Neural cell (in vitro differentiated cells): ENCODE measurements at regions not wholly inside any gene's neighbourhood (a gene's known extent, or its start where the extent isn't known, plus 50 kb on each side); places are given as distances from the start of the nearest gene placed in this dataset.

ENCODE experiments used
- H2AFZ ChIP-seq: fragments of 200-600, 300-800 bp; sonication (generic), shearing (Covaris generic); 2 replicates; pipeline ENCODE4 v1.6.0; 2014; ENCODE audit warnings: low read depth, mild to moderate bottlenecking, antibody characterized with exemption, low read length, moderate library complexity
- H3F3A ChIP-seq: fragments of 200-600 bp; shearing (Covaris generic); 2 replicates; pipeline ENCODE4 v1.6.1; 2016; ENCODE audit warnings: mild to moderate bottlenecking, moderate library complexity, mixed read lengths, antibody characterized with exemption, low read length; ENCODE audit not compliant: insufficient read depth, poor library complexity, severe bottlenecking
- H3K27ac ChIP-seq: fragments of 200-600, 300-800 bp; sonication (generic), shearing (Covaris generic); 2 replicates; pipeline ENCODE4 v1.5.1; 2014; ENCODE audit warnings: mild to moderate bottlenecking, low read length, moderate library complexity
- H3K27me3 ChIP-seq: fragments of 300-800, 200-600 bp; sonication (generic), shearing (Covaris generic); 2 replicates; pipeline ENCODE4 v1.6.0; 2014; ENCODE audit warnings: mild to moderate bottlenecking, low read depth, low read length, moderate library complexity; ENCODE audit not compliant: insufficient read depth
- H3K36me3 ChIP-seq: fragments of 300-800, 200-600 bp; sonication (generic), shearing (Covaris generic); 2 replicates; pipeline ENCODE4 v1.5.1; 2014; ENCODE audit warnings: mild to moderate bottlenecking, antibody characterized with exemption, low read length, moderate library complexity; ENCODE audit not compliant: insufficient read depth
- H3K4me2 ChIP-seq: fragments of 300-800, 200-600 bp; sonication (generic), shearing (Covaris generic); 2 replicates; pipeline ENCODE4 v1.6.0; 2014; ENCODE audit warnings: mild to moderate bottlenecking, low read length
- H3K4me3 ChIP-seq: fragments of 300-800, 200-600 bp; sonication (generic), shearing (Covaris generic); 2 replicates; pipeline ENCODE4 v1.5.1; 2014; ENCODE audit warnings: mild to moderate bottlenecking, low read length, moderate library complexity
- H3K79me2 ChIP-seq: fragments of 200-600 bp; shearing (Covaris generic); replicated peaks from 2 replicates; pipeline ENCODE4 v1.6.0; 2014; ENCODE audit warnings: mild to moderate bottlenecking, low read length, moderate library complexity; ENCODE audit not compliant: insufficient read depth
- H3K9ac ChIP-seq: fragments of 300-800, 200-600 bp; sonication (generic), shearing (Covaris generic); 2 replicates; pipeline ENCODE4 v1.6.1; 2016; ENCODE audit warnings: mild to moderate bottlenecking, low read length, mixed read lengths
- H3K9me2 ChIP-seq: fragments of 200-600 bp; shearing (Covaris generic); 2 replicates; pipeline ENCODE4 v1.6.1; 2016; ENCODE audit warnings: mild to moderate bottlenecking, low read length, mixed read lengths; ENCODE audit not compliant: insufficient read depth
- H3K9me3 ChIP-seq: fragments of 200-600, 300-800 bp; sonication (generic), shearing (Covaris generic); 2 replicates; pipeline ENCODE4 v1.6.1; 2016; ENCODE audit warnings: mild to moderate bottlenecking, mixed run types, low read length, moderate library complexity, mixed read lengths
- H4K20me1 ChIP-seq: fragments of 200-600 bp; shearing (Covaris generic); 2 replicates; pipeline ENCODE4 v1.6.1; 2016; ENCODE audit warnings: mild to moderate bottlenecking, mixed run types; ENCODE audit not compliant: insufficient read depth
- CTCF ChIP-seq: fragments of 450-650 bp; IDR thresholded peaks from 2 replicates; pipeline ENCODE4 v1.5.1; 2014; ENCODE audit warnings: antibody characterized with exemption, mild to moderate bottlenecking, moderate library complexity; ENCODE audit not compliant: poor library complexity, severe bottlenecking
- EP300 ChIP-seq: fragments of 450-650 bp; conservative IDR thresholded peaks from 2 replicates; pipeline ENCODE4 v1.6.1; 2014; ENCODE audit warnings: antibody characterized with exemption, mild to moderate bottlenecking, moderate library complexity; ENCODE audit not compliant: poor library complexity, severe bottlenecking
- EZH2 ChIP-seq: fragments of 200-600, 300-800 bp; shearing (Covaris generic), sonication (generic); IDR thresholded peaks from 2 replicates; pipeline ENCODE4 v1.6.1; 2014; ENCODE audit warnings: antibody characterized with exemption, low read length, borderline replicate concordance, mild to moderate bottlenecking; ENCODE audit not compliant: insufficient read depth, poor library complexity, severe bottlenecking
- MXI1 ChIP-seq: fragments of 450-650 bp; conservative IDR thresholded peaks from 2 replicates; pipeline ENCODE4 v1.6.1; 2014; ENCODE audit warnings: antibody characterized with exemption, mild to moderate bottlenecking; ENCODE audit not compliant: poor library complexity, severe bottlenecking
- POLR2AphosphoS5 ChIP-seq: IDR thresholded peaks from 2 replicates; pipeline ENCODE4 v1.6.1; 2012
- RAD21 ChIP-seq: fragments of 450-650 bp; conservative IDR thresholded peaks from 2 replicates; pipeline ENCODE4 v1.6.1; 2014; ENCODE audit warnings: antibody characterized with exemption, mild to moderate bottlenecking, moderate library complexity
- REST ChIP-seq: IDR thresholded peaks from 2 replicates; pipeline ENCODE4 v1.6.1; 2012; ENCODE audit warnings: borderline replicate concordance
- SMC3 ChIP-seq: fragments of 450-650 bp; conservative IDR thresholded peaks from 2 replicates; pipeline ENCODE4 v1.6.1; 2014; ENCODE audit warnings: antibody characterized with exemption, mild to moderate bottlenecking, moderate library complexity; ENCODE audit not compliant: poor library complexity
- TAF1 ChIP-seq: IDR thresholded peaks from 2 replicates; pipeline ENCODE4 v1.6.1; 2012; ENCODE audit warnings: low read depth

- no peaks in the 10 kb centered on the region for H3K36me3 ChIP-seq
- H3K27me3 ChIP-seq = no peaks in the 10 kb centered on the region
- TF ChIP-seq REST (no peak), MXI1 (no peak), POLR2AphosphoS5 (no peak), TAF1 (no peak), EZH2 (no peak), EP300 (no peak), SMC3 (no peak), RAD21 (no peak), CTCF (no peak)
- no peaks in the 10 kb centered on the region for H4K20me1 ChIP-seq
- H3K4me3 ChIP-seq = no peak overlapping the region
- no peak overlapping the region for H3K4me2 ChIP-seq
- no peak overlapping the region for H3K27ac ChIP-seq
- no peak overlapping the region for H3K9ac ChIP-seq
- no peaks in the 10 kb centered on the region for H3F3A ChIP-seq
- H2AFZ ChIP-seq = no peak overlapping the region
- H3K9me3 ChIP-seq = no peaks in the 10 kb centered on the region
- no peaks in the 10 kb centered on the region for H3K79me2 ChIP-seq
- H3K9me2 ChIP-seq = no peaks in the 10 kb centered on the region
These were observed 103.4 kb downstream of the TUSC7 start for GRCh38 chr3:116812949-116813348.

- no peak overlapping the region for H3K9ac ChIP-seq
- no peaks in the 10 kb centered on the region for H3K9me2 ChIP-seq
- no peaks in the 10 kb centered on the region for H3F3A ChIP-seq
- no peak for TF ChIP-seq RAD21
- TF ChIP-seq MXI1 = no peak
- TF ChIP-seq EP300 = no peak
- no peak for TF ChIP-seq POLR2AphosphoS5
- TF ChIP-seq EZH2 = no peak
- no peak for TF ChIP-seq TAF1
- no peak for TF ChIP-seq REST
- no peak for TF ChIP-seq CTCF
- TF ChIP-seq SMC3 = no peak
- H3K27me3 ChIP-seq = no peaks in the 10 kb centered on the region
- no peak overlapping the region for H3K4me2 ChIP-seq
- H3K4me3 ChIP-seq = no peak overlapping the region
- no peaks in the 10 kb centered on the region for H3K9me3 ChIP-seq
- H2AFZ ChIP-seq = no peak overlapping the region
- H3K79me2 ChIP-seq = no peaks in the 10 kb centered on the region
- H3K27ac ChIP-seq = no peak overlapping the region
- H4K20me1 ChIP-seq = no peaks in the 10 kb centered on the region
- no peaks in the 10 kb centered on the region for H3K36me3 ChIP-seq
These were observed 105.7 kb downstream of the TUSC7 start for GRCh38 chr3:116815321-116815720.
